H1 (cell line): ENCODE measurements at regions not wholly inside any gene's neighbourhood (a gene's known extent, or its start where the extent isn't known, plus 50 kb on each side); places are given as distances from the start of the nearest gene placed in this dataset.

Experiments
- CTCF ChIA-PET: fragments of 300-600 bp; sonication (Branson Sonifier 250); formaldehyde crosslinking; loops from one replicate; lab custom pipeline; 2021; ENCODE audit not compliant: partially characterized antibody; lab: Charles Lee
- POLR2A ChIA-PET: fragments of 300-600 bp; sonication (Branson Sonifier 250); formaldehyde crosslinking; loops from one replicate; lab custom pipeline; 2021; ENCODE audit warnings: inconsistent platforms; ENCODE audit not compliant: partially characterized antibody; lab: Charles Lee
- DNase-seq, 2 experiments: peaks; one replicate each; pipeline versions ENCODE4 v3.0.0 to v3.0.0-alpha.2; 2010 to 2022; ENCODE audit warnings: low spot score in 2 of 2, low read depth in 1 of 2, mixed read lengths in 1 of 2
- FAIRE-seq: peaks from 2 replicates; lab custom pipeline; 2011; peaks lifted over from hg19 to GRCh38; lab: Jason Lieb, UNC
- H2AFZ ChIP-seq: 2 replicates; pipeline ENCODE4 v1.8.1; 2012; ENCODE audit warnings: low read length, inconsistent platforms
- H2AK5ac ChIP-seq: 2 replicates; pipeline ENCODE4 v1.6.1; 2013; ENCODE audit warnings: low read depth, low read length
- H2BK120ac ChIP-seq: replicated peaks from 2 replicates; pipeline ENCODE3; 2013; ENCODE audit warnings: low read depth, low read length, inconsistent platforms
- H2BK12ac ChIP-seq: 2 replicates; pipeline ENCODE4 v1.6.1; 2013; ENCODE audit warnings: low read depth, low read length
- H2BK15ac ChIP-seq: 2 replicates; pipeline ENCODE4 v1.6.1; 2013; ENCODE audit warnings: low read length
- H2BK20ac ChIP-seq: 2 replicates; pipeline ENCODE4 v1.6.1; 2013; ENCODE audit warnings: low read length
- H2BK5ac ChIP-seq: 2 replicates; pipeline ENCODE4 v1.6.1; 2013; ENCODE audit warnings: low read depth, low read length
- H3K14ac ChIP-seq: 2 replicates; pipeline ENCODE4 v1.6.1; 2013; ENCODE audit warnings: inconsistent platforms; ENCODE audit not compliant: insufficient read length
- H3K18ac ChIP-seq: 2 replicates; pipeline ENCODE4 v1.6.1; 2013; ENCODE audit warnings: low read length; ENCODE audit errors: extremely low read depth
- H3K23ac ChIP-seq: 2 replicates; pipeline ENCODE4 v1.6.1; 2013; ENCODE audit warnings: inconsistent platforms; ENCODE audit not compliant: insufficient read length
- H3K23me2 ChIP-seq: 2 replicates; pipeline ENCODE4 v1.6.1; 2013; ENCODE audit warnings: low read depth, low read length
- H3K27ac ChIP-seq: 2 replicates; pipeline ENCODE4 v1.6.1; 2011; ENCODE audit warnings: low read depth, low read length, inconsistent platforms
- H3K27me3 ChIP-seq, 4 experiments: replicated peaks in 1 of 4; 1 replicate in 1 of 4; 2 replicates in 3 of 4; pipeline versions ENCODE4 v1.6.1 to v1.8.1; 2011 to 2013; ENCODE audit warnings: low read length in 3 of 4, mild to moderate bottlenecking in 3 of 4, inconsistent platforms in 2 of 4, mixed read lengths in 2 of 4, moderate library complexity in 1 of 4; ENCODE audit not compliant: control insufficient read depth in 3 of 4, insufficient read depth in 3 of 4; ENCODE audit errors: extremely low read depth in 1 of 4
- H3K36me3 ChIP-seq, 4 experiments: 2 replicates each; pipeline versions ENCODE4 v1.6.1 to v1.8.1; 2011 to 2013; ENCODE audit warnings: mild to moderate bottlenecking in 4 of 4, low read length in 3 of 4, moderate library complexity in 2 of 4, control low read depth in 1 of 4, inconsistent platforms in 1 of 4; ENCODE audit not compliant: insufficient read depth in 4 of 4, control insufficient read depth in 2 of 4
- H3K4ac ChIP-seq: replicated peaks from 2 replicates; pipeline ENCODE3; 2013; ENCODE audit warnings: low read length, low read depth, mixed read lengths, inconsistent platforms; ENCODE audit not compliant: insufficient read length
- H3K4me1 ChIP-seq, 4 experiments: replicated peaks in 1 of 4; 1 replicate in 1 of 4; 2 replicates in 3 of 4; pipeline versions ENCODE4 v1.6.1 to v1.8.1; 2011 to 2013; ENCODE audit warnings: low read length in 3 of 4, inconsistent platforms in 2 of 4, mixed read lengths in 1 of 4; ENCODE audit not compliant: insufficient read depth in 4 of 4, control insufficient read depth in 3 of 4
- H3K4me2 ChIP-seq, 2 experiments: 2 replicates each; pipeline versions ENCODE4 v1.6.1 to v1.8.1; 2011 to 2013; ENCODE audit warnings: low read depth in 2 of 2, low read length in 2 of 2, control low read depth in 1 of 2, inconsistent platforms in 1 of 2, mild to moderate bottlenecking in 1 of 2; ENCODE audit not compliant: insufficient read depth in 1 of 2
- H3K4me3 ChIP-seq, 4 experiments: fragments of 200-600, 300-600 bp in 1 of 4; sonication (generic), shearing (Covaris generic), sonication (Bioruptor Twin) in 1 of 4; 2 replicates each; pipeline versions ENCODE4 v1.5.1 to v1.8.1; 2011 to 2016; ENCODE audit warnings: low read length in 4 of 4, low read depth in 3 of 4, control low read depth in 2 of 4, inconsistent platforms in 2 of 4, mild to moderate bottlenecking in 2 of 4, mixed read lengths in 1 of 4, moderate library complexity in 1 of 4; ENCODE audit not compliant: insufficient read depth in 2 of 4; ENCODE audit errors: extremely low read depth in 1 of 4
- H3K56ac ChIP-seq: replicated peaks from 2 replicates; pipeline ENCODE3; 2013; ENCODE audit warnings: low read depth, mild to moderate bottlenecking, mixed read lengths, low read length, inconsistent platforms; ENCODE audit not compliant: insufficient read length
- H3K79me1 ChIP-seq: 2 replicates; pipeline ENCODE4 v1.6.1; 2013; ENCODE audit warnings: low read depth, low read length, control low read depth
- H3K79me2 ChIP-seq, 2 experiments: 2 replicates each; pipeline versions ENCODE4 v1.6.1 to v1.8.1; 2012 to 2013; ENCODE audit warnings: low read length in 2 of 2, mild to moderate bottlenecking in 2 of 2, inconsistent platforms in 1 of 2; ENCODE audit not compliant: insufficient read depth in 2 of 2, control insufficient read depth in 1 of 2
- H3K9ac ChIP-seq, 4 experiments: replicated peaks in 1 of 4; 1 replicate in 1 of 4; 2 replicates in 3 of 4; pipeline versions ENCODE4 v1.6.1 to v1.8.1; 2011 to 2013; ENCODE audit warnings: low read depth in 3 of 4, low read length in 3 of 4, control low read depth in 2 of 4, mild to moderate bottlenecking in 2 of 4, moderate library complexity in 2 of 4, inconsistent platforms in 1 of 4; ENCODE audit errors: extremely low read depth in 1 of 4
- H3K9me3 ChIP-seq, 2 experiments: 2 replicates each; pipeline versions ENCODE4 v1.6.1 to v1.8.1; 2012 to 2013; ENCODE audit warnings: mild to moderate bottlenecking in 2 of 2, moderate library complexity in 2 of 2, control low read depth in 1 of 2, inconsistent platforms in 1 of 2, low read depth in 1 of 2, low read length in 1 of 2, mixed read lengths in 1 of 2; ENCODE audit not compliant: insufficient read depth in 2 of 2
- H4K20me1 ChIP-seq, 2 experiments: replicated peaks in 1 of 2; 2 replicates each; pipeline versions ENCODE3 to v1.8.1; 2011 to 2013; ENCODE audit warnings: inconsistent platforms in 2 of 2, low read length in 2 of 2, mild to moderate bottlenecking in 1 of 2; ENCODE audit not compliant: insufficient read depth in 2 of 2, control insufficient read depth in 1 of 2
- H4K5ac ChIP-seq: 2 replicates; pipeline ENCODE4 v1.6.1; 2013; ENCODE audit warnings: low read length, low read depth, mixed read lengths, inconsistent platforms; ENCODE audit not compliant: insufficient read length
- H4K8ac ChIP-seq: 2 replicates; pipeline ENCODE4 v1.8.0; 2013; ENCODE audit warnings: mild to moderate bottlenecking, moderate library complexity, low read length, inconsistent platforms; ENCODE audit not compliant: insufficient read depth; ENCODE audit errors: extremely low read depth
- H4K91ac ChIP-seq: replicated peaks from 2 replicates; pipeline ENCODE3; 2013; ENCODE audit warnings: low read length, mixed read lengths, inconsistent platforms; ENCODE audit not compliant: insufficient read length
- BRCA1 ChIP-seq: IDR thresholded peaks from 2 replicates; pipeline ENCODE4 v1.6.1; 2012; ENCODE audit warnings: low read depth, low read length, improper control_type of control experiment
- RFX5 ChIP-seq: IDR thresholded peaks from 2 replicates; pipeline ENCODE4 v1.6.1; 2011; ENCODE audit warnings: low read depth, low read length, improper control_type of control experiment, borderline replicate concordance
- whole genome bisulfite sequencing, 2 experiments: shearing (Covaris generic) in 1 of 2; methylation state at CpG; one replicate each; pipeline versions ENCODE4 v1.1.6 to v1.1.7; 2013 to 2015; ENCODE audit warnings: low lambda C conversion rate in 2 of 2, mixed read lengths in 2 of 2, inconsistent platforms in 1 of 2, low coverage in 1 of 2, missing lambda C conversion rate in 1 of 2; ENCODE audit not compliant: insufficient replicate concordance in 2 of 2, insufficient coverage in 1 of 2, insufficient read length in 1 of 2; ENCODE audit errors: extremely low coverage in 1 of 2, missing lambda C conversion rate in 1 of 2; 5-methylcytosine and 5-hydroxymethylcytosine counted together
- TF ChIP-seq, protein P1 (sequence below): IDR thresholded peaks from 2 replicates; pipeline ENCODE4 v1.6.1; 2012; ENCODE audit warnings: low read length, inconsistent platforms

DNA sequence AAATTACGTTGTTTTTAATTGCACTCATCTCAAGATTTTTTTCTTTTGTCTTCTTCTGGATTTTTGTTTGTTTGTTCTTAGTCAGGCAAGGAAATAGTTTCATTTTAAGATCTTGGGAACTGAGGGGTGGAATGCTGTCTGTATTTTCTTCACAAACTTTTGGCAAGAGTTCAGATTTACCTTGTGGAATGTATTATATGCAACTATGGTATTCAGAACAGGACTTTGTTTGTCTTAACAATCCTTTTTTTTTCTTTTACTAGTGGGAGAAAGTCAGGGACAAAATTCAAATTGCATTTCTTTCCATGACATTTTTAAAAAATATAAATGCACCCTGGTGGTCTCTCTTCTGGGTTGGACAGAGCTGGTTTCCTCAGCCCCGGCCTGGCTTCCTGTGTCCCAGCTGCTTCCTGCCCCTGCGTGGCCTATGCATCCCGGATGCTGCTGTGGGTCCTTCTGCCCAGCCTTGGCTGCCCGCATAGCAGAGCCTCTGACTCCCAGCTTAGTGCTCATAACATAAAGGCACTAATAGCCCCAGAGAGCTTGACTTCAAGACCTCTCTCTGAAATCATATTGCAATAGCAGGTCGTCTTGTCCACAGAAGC is 520.7 kb downstream of the QKI start:
- no peaks in the 10 kb centered on the region for H3K79me1 ChIP-seq
- no peak overlapping the region for H2BK120ac ChIP-seq
- H3K36me3 ChIP-seq, result no peaks in the 10 kb centered on the region
- no peak overlapping the region for H2BK5ac ChIP-seq
- H3K27me3 ChIP-seq, result no peaks in the 10 kb centered on the region
- H3K4me1 ChIP-seq, result peaks cover 0 to 2% (median 1%) of the 10 kb centered on the region in 4 experiments; a peak in 5 of 7 replicates
- no peak overlapping the region for H4K5ac ChIP-seq
- H2AK5ac ChIP-seq, result no peak overlapping the region
- no peak overlapping the region for H3K4ac ChIP-seq
- H2BK15ac ChIP-seq, result no peak overlapping the region
- no peaks in the 10 kb centered on the region for H3K23me2 ChIP-seq
- H3K79me2 ChIP-seq, result no peaks in the 10 kb centered on the region
- peaks cover 0 to 7% of the 10 kb centered on the region in 2 experiments; a peak in 2 of 4 replicates for H3K9me3 ChIP-seq
- H3K4me3 ChIP-seq, result no peak overlapping the region
- H2BK20ac ChIP-seq, result no peak overlapping the region
- FAIRE-seq (no peak), DNase-seq (no peak)
- H3K9ac ChIP-seq, result no peak overlapping the region
- H3K18ac ChIP-seq, result no peak overlapping the region
- H2BK12ac ChIP-seq, result no peak overlapping the region
- WGBS, 2 experiments, result 85% methylated on average over 6 of the region's 6 CpGs; no CpG with 5 or more reads in 1 of the 2 experiments
- H3K23ac ChIP-seq, result no peak overlapping the region
- no peak overlapping the region for H3K27ac ChIP-seq
- no peak overlapping the region for H4K91ac ChIP-seq
- no peak overlapping the region for H3K14ac ChIP-seq
- H2AFZ ChIP-seq, result no peak overlapping the region
- H3K4me2 ChIP-seq, result no peak overlapping the region
- H4K8ac ChIP-seq, result no peak overlapping the region
- POLR2A ChIA-PET, result no interaction called here
- CTCF ChIA-PET, result no interaction called here
- H4K20me1 ChIP-seq, result no peaks in the 10 kb centered on the region
- H3K56ac ChIP-seq, result no peak overlapping the region
- no peak for TF ChIP-seq BRCA1
- TF ChIP-seq, protein P1, sequence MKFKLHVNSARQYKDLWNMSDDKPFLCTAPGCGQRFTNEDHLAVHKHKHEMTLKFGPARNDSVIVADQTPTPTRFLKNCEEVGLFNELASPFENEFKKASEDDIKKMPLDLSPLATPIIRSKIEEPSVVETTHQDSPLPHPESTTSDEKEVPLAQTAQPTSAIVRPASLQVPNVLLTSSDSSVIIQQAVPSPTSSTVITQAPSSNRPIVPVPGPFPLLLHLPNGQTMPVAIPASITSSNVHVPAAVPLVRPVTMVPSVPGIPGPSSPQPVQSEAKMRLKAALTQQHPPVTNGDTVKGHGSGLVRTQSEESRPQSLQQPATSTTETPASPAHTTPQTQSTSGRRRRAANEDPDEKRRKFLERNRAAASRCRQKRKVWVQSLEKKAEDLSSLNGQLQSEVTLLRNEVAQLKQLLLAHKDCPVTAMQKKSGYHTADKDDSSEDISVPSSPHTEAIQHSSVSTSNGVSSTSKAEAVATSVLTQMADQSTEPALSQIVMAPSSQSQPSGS, result no peak
- no peak for TF ChIP-seq RFX5
